ENCODE measurements at regions not wholly inside any gene's neighbourhood (a gene's known extent, or its start where the extent isn't known, plus 50 kb on each side); places are given as distances from the start of the nearest gene placed in this dataset.

DNA sequence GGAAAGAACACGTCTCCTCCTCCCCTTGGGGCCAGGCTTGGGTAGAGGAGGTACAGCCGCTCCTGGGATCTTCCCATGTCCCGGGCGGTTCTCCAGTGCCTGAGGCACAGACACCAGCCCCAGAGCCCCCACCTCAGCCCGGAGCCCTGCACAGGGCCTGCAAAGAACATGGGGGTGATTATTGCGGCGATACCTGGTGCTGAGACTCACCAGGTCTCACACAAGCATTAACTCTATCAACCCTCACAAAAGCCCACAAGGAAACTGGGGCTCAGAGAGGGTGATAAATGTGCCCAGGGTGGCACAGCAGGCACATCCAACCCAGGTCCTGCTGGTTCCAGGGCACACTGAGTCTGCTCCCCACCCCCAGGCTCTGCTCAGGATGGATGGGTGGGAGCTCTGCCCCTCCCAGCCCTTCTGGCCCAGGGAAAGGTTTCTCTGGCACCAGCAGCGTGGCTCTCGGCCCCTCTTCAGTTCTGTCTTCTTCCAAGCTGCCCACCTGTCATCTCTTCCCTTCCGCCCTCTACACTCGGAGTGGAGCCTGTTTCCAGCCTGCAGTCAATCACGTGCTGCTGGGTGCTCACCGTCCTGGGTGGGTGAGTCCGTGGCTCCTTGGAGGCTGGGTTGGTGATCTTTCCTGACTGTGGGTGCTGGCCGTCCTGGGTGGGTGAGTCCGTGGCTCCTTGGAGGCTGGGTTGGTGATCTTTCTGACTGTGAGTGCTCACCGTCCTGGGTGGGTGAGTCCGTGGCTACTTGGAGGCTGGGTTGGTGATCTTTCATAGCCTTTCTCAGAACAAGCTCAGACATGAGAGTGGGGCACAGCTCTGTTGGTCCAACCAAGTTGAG lies 53.6 kb upstream of the AJAP1 start:
- no peak for DNase-seq

DNA sequence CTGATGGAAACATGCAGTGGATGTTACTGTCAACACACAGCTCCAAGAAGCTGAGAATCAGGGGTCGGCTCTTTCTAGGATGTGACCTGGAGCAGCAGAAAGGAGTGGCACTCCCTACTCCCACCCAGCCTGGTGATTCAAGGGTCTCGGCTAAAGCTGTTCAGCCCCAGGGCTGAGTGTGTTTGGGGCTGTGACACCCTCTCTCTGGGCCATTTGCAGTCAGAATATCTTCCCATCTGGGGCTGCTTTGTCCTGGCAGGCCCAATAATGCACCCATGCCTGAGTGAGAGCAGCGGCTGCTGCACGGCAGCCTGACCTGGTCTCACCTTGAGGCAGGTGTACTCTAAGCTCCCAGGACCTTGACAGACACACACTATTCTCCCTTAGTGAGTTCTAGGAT lies 52.5 kb upstream of the AJAP1 start:
- no peak for DNase-seq

GRCh38 chr1:4602462-4603294 lies 51.7 kb upstream of the AJAP1 start:
- DNase-seq: no peak

- no peak for DNase-seq
Observed at GRCh38 chr1:4603295-4604110, 50.9 kb upstream of the AJAP1 start.
